ENCODE measurements at regions not wholly inside any gene's neighbourhood (a gene's known extent, or its start where the extent isn't known, plus 50 kb on each side); places are given as distances from the start of the nearest gene placed in this dataset.

DNA sequence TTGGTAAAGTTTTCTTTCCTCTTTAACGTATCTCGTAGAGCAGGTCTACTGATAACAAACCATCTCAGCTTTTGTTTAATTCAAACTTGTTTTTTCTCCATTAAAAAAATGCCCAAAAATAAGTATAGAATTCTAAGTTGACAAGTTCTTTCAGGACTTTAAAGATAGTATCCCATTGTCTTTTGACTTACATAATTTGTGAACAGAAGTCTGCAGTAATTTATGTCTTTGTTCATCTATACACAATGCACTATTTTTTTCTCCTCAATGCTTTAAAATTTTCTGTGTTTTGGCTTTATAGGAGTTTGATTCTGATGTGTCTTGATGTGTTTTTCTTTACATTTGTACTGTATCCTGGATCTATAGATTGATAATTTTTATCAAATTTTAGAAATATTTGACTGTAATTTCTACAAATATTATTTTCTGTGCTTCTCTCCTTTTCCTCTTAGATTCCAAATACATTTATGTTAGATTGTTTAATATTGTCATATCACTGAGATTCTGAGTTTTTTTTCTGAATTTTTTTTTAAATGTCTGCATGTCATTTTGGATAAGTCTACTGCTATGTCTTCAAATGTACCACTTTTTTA, 143.3 kb downstream of the FTCDNL1 start:
- DNase-seq, result no peak

DNA sequence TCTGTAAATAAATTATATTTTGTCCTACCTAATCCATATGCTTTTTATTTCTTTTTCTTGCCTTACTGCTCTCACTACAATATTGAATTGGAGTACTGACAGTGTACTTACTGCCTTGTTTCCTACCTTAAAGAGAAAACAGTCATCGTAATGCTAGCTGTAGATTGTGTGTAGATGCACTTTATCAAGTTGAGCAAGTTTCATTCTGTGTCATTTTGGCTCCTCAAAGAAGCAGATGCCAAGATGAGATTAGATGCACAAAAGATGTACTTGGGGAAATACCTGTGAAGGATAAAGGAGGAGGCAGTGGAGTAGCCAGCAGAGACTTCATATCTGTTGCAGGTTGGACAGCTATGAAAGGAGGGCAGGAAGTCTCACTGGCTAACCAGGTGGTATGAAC, 145.5 kb downstream of the FTCDNL1 start:
- no peak for DNase-seq

DNA sequence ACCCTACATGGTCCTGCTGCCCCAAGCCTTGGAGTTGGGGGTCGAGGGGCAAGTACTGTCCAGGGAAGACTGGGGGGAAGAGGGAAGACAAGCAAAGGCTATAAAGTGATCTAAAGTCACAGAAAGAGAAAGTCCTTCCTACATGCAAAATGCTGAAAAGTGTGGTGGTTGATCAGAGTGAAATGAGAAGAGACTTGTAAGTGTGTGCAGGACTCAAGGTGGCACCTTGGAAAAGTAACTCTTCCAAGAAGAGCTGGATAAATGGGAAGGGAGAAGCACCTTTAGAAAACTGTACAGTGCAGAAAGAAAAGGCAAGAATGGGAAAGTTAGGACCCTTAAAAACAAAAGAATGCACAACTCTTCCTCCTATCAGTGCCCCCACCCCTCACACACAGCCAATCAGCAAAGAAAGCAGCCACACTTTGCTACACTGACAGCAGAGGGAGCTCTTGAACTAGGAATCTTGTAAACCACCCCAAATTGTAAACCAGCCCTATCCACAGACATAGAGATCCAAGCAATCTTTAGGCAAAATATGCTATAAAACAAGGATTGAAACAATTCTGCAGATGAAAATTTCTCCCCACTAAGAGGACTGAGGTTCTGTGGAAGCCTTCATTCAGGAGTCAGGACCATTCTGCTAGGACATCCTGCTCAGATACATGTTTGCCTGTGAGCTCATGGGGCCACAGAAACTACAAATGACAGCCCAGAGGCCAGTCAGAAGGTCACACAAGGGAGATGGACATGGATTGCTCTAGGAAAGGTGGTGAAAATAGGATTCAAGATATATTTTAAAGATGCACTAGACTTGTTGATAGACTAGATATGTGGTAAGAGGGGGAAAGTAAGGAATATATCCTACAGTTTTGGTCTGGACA, 146.4 kb downstream of the FTCDNL1 start:
- peak; percentile 25 for DNase-seq

DNA sequence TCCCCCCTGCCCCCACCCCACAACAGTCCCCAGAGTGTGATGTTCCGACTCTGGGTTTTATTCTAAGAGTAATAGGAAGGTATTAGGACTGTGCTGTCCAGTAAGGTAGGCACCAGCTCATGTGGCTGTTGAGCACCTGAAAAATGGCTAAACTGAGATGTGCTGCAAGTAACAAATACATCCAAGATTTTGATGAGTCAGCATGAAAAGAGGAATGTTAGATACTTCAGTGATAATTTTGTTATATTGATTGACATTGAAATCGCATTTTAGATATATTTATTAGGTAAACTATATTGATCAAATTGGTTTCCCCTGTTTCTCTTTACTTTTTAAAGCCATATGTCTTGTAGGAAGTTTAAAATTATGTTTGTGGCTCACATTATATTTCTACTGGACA, 147.8 kb downstream of the FTCDNL1 start:
- no peak for DNase-seq

DNA sequence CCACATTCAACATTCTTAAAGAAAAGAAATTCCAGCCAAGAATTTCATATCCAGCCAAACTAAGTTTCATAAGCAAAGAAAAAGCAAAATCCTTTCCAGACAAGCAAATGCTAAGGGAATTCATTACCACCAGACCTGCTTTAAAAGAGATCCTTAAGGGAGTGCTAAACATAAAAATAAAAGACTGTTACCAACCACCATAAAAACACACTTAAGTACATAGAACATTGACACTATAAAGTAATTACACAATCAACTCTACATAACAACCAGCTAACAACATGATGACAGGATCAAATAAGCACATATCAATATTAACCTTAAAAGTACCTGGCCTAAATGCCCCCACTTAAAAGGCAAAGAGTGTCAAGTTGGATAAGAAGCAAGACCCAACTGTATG, 153.5 kb downstream of the FTCDNL1 start:
- no peak for DNase-seq

DNA sequence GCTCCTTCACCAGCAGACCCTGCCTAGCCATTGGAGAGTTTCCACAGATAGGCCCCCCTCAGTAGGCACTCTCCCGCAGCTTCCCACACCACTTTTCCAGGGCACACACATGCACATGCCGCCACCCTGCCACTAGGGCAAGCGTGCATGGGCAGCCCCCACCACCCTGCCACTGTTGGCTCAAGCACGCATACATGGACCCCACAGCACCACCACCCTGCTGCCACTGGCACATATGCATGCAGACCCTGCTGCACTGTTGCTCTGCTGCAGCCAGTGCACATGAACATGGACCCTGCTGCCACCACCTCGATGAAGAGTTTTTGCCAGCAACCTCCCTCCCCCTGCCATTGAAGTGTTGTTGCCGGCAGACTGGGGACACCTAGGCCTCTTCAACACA, 154.9 kb downstream of the FTCDNL1 start:
- no peak for DNase-seq

DNA sequence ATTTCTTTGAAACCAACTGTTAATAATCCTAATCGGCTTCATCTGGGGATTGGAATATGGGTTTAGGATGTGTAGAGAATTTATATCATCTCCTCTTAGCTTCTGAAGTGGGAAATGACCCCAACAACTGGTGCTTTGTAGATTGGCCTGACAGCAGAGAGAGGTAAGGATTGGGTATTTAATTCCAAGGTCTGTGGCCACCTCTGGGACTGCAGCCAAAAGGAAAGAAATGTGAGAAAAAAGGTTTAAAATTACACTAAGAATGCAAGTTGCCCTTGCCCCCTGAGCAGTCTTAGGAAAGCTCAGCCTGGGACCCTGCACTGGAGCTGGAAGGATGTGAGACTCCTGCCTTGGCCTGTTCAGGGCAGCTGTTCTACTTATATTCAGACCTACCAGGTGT, 157.1 kb downstream of the FTCDNL1 start:
- DNase-seq, result no peak

DNA sequence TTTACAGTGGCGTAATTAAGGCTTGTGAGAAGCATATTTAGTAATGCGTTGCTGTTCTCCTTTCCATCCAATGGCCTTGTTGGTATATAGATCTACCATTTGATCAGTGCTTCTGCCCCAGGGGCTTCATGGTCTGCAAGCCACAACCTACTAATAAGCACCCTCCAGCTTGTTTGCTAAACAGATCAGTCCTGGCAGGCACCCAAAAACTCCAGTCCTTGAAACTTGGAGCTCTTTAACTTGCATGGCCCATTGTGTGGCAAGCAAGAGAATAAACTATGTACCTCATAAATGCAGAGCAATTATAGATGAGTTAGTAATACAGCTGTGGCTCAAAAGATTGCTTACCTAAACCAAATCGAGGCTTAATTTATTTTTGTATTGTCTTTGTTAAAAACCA, 158.5 kb downstream of the FTCDNL1 start:
- DNase-seq, result peak; percentile 98

DNA sequence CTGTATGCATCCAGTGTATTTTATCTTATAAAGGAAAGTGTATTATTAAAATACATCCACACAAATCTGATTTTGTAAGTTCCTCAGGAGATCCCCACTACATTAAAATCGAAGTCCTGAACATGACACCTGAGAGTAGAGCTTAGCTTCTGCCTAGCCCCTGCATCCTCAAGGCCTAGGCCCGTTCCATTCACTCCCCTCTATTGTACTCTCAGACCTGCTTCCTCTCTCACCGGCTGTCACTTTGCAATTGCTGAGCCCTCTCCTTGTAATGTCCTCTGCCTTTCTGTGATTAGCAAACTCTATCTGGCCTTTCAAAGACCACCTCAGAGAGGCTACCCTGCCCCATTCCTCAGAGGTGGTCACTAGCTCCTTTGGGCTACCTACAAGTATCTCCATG, 160.8 kb downstream of the FTCDNL1 start:
- no peak for DNase-seq

DNA sequence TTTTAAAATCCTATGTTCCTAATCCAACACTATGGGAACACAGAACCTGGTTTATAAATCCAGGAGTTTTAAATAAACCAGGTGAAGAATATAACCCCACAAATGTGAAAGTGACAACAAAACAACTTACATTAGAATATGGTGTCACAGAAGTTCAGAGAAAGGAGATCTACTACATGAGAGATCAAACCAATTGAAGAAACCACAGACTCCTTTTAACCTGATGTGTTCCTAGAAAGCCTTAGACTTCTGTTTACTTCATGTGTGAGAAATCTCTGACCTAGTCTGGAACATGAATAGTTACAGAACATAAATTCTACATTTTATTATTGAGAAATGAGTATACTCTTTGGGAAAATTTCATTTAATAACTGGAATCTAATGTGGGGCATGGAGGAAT, 165.3 kb downstream of the FTCDNL1 start:
- no peak for DNase-seq

DNA sequence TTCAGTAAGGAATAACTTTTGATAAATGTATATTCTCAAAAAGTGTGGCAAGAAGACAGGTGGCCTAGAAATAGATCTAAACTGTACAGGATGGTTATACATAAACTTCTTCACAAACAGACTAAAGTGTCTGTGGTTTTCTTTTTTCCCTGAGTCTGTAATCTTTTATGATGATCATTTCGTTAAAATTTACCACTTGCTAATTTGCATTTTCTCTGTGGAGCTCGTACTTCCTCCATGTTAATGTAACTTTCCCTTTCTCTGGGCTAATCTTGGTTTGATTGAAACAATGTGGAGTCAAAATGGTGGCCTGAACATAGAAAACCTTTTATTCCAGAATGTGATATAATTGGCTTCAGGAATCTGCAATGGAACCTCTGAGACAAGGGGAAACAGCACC, 166.2 kb downstream of the FTCDNL1 start:
- no peak for DNase-seq

DNA sequence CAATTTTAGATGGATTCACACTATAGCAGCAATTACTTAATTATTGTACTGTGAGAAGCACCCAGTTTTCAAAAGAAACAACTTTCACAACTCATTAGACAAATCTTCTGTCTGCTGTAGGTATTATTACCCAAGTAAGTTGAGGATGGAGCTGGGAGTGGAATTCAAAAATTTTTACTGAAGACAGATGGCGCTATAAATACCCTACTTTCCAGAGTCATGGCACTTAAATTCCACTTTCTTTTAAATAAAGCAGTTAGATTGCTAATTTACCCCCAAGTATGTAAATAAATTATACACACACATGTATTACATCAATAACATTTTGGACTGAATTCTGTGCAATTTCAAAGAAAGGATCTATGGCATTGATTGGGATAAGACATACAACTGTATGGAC, 166.8 kb downstream of the FTCDNL1 start:
- DNase-seq, result no peak

DNA sequence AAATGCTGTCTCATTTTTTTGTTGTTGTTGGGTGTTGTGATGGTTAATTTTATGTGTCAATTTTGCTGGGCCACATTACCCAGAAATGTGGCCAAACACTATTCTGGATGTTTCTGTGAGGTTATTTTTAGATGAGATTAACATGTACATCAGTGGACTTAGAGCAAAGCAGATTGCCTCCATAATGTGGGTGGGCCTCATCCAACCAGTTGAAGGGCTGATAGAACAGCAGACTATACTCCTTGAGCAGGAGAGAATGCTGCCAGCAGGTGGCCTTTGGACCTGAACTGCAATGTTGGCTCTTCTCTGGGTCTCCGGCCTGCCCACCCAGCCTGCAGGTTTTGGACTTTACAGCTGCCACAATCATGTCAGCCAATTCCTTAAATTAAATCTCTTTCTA, 169.0 kb downstream of the FTCDNL1 start:
- DNase-seq, result no peak

DNA sequence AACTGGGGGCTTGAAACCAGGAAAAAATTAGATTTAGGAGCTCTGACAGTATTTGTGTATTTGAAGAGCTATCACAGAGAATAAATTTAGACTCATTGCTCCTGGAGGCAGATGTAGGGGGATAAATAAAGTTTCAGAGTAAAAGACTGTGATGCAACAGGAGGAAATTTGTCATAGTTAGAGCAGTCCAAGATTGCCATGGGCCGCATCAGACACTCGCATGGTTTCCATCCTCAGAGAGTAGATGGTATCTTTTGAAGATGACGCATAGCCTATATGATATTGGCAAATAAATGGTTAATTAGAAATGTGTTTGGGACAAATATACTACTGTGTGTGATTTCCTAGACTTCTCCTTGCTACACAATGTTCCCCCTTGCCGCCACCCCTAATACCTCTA, 170.5 kb downstream of the FTCDNL1 start:
- DNase-seq, result no peak

DNA sequence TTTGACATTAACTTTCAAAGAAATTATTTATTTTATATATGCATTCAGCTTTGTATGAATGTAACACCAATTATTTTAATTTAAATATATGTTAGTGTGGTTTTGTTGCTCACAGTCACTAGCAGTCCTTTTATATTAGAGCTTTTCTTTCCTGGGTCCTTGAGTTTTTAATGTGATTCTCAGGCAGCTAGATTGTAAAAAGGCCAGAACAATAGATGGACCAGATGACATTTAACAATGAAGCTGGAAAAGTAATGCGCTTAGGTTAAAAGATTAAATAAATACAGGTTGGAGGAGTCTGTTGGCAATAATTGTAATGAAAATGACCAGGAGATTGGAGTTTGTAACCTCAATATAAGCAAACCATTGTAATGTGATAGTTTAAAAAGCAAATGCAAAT, 171.1 kb downstream of the FTCDNL1 start:
- DNase-seq, result peak; percentile 61

DNA sequence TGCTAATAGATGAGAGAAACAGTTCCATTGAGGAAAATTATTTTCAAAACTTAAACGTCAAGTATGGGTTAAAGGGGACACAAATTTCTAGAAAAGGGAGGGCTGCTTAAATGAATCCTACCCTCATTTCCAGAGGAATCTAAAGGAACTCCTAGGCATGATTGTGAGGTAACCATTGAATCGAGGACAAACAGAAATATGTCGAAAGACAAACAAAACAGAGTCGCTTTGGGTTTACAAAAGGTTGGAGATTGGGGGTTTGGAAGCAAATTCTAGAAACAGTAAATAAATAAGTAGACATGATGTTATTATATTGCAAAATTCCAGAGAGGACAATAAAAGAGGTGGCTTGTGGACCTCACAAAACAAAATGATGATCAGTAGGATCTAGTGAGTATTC, 173.1 kb downstream of the FTCDNL1 start:
- no peak for DNase-seq

DNA sequence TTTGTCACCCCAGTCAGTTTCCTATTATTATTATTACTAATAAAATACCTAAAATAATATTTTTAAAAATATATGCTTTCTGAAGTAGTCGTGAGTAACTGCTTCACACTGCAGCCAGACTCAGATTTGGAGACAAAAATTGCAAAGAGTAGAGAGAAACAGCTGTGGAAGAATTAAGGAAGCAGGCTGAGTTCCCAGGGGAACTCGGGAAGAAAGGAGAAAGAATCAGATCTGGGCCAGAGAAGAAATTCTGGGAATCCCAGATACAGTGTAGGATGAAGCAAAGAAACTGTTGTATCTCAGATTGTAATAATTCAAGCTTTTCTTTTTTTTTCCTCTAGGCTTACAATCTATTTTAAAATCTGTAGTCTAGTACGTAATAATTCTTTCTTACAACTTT, 182.3 kb downstream of the FTCDNL1 start:
- no peak for DNase-seq

DNA sequence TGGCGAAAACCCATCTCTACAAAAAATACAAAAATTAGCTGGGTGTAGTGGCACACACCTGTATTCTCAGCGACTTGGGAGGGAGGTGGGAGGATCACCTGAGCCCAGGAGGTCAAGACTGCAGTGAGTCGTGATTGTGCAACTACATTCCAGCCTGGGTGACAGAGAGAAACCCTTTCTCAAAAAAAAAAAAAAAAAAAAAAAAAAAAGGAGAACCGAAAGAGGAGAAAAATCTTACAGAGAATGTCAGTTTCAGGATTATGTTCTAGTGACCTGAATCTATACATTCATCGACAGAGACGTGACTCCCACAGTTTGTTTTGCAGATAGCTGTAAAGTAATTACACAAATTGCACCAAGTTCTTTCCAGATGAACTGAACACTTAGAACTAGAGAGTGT, 187.8 kb downstream of the FTCDNL1 start:
- no peak for DNase-seq

DNA sequence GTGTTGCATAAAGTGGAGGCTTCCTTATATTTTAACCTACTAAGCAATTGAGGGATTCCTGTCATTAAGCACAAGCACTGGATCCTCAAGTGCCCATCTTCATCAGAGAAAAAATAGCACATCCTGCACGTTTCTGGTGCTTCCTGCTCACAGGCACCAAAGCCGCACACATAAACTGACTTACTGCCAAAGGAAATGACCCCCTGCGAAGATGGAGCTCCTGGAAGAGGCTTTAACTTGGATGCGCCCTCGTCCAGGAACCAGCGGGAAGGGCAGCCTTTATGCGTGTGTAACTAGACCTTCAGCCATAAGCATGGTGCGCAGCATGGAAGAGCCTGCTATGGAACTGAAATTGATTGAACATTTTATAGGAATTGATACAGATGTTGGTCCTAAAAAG, 188.7 kb downstream of the FTCDNL1 start:
- DNase-seq, result no peak

DNA sequence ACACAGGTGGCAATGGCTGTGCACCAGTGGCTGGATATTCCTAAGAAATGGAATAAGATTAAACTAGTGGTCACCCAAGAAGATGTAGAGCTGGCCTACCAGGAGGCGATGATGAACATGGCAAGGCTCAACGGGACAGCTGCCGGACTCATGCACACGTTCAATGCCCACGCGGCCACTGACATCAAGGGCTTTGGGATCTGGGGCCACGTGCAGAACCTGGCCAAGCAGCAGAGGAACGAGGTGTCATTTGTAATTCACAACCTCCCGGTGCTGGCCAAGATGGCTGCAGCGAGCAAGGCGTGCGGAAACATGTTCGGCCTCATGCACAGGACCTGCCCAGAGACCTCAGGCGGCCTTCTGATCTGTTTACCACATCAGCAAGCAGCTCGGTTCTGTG, 190.8 kb downstream of the FTCDNL1 start:
- no peak for DNase-seq

DNA sequence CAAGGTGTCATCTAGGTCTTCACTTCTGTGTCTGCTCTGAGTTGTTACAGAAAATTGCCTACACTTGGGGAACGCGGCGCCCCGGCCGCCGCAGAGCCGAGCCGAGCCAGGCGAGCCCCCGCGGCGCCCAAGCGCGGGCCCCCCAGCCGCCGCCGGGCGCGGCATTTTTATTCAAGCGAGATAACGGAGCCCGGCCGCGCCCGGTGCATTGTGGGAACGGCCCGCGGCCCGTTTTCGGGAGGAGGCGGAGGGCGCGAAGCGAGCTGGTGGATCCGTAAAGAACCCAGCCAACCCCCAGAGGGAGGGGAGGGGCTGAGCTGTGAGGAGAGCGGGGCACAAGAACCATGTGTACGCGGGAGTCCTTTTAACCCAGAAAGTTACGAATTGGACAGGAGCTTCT, 191.8 kb downstream of the FTCDNL1 start:
- DNase-seq, result no peak

DNA sequence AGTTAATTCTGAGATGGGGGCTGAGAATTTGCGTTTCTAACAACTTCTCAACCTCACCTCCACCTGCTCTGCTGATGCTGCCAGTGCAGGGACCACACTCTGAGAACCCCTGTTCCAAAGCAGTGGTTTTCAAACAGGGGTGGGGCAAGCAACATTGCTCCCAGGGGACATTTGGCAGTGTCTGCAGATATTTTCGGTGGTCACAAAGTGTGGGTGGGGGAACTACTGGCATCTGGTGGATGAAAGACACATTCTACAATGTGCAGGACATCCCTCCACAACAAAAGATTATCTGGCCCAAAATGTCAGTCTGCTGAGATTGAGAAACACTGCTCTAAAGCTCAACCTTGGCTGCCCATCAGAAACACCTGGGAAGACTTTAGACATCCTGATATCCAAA, 188.7 kb upstream of the SATB2 start:
- DNase-seq, result no peak

DNA sequence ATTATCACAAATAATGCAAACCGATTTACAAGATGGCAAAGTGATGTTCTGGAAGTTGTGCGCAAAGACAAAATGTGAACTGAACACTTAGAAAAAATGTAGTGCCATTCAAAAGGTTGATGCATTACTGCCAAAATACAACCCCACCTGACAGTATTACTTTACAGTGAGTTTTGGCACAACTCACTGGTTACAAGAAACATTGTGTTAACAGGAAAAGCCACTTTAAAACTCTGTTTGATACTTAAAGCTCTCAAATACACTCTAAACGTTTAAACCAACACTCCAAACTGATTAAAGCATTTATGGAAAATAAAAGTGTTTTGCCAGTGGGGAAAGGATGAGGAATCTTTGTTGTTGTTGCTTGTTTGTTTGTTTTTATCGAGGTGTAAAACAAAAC, 173.4 kb upstream of the SATB2 start:
- peak; percentile 65 for DNase-seq

DNA sequence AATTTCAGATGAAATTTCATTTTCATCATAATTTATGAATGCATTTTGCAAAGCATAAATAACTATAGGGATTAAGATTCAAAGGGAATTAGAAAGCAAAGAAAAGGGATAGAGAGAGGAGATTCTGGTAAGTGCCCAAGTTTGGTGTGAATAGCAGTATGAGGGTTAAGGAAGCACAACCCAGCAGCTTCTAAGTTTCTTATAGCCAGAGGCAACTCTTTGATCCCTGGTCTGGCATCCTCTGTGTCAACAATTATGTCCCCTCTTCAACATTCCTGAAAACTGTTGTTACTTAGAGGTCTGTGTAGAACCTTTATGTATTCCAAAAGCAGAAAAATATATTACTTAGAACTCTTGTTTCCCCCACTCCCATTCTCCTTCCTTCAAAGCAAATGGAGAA, 171.6 kb upstream of the SATB2 start:
- DNase-seq, result no peak

DNA sequence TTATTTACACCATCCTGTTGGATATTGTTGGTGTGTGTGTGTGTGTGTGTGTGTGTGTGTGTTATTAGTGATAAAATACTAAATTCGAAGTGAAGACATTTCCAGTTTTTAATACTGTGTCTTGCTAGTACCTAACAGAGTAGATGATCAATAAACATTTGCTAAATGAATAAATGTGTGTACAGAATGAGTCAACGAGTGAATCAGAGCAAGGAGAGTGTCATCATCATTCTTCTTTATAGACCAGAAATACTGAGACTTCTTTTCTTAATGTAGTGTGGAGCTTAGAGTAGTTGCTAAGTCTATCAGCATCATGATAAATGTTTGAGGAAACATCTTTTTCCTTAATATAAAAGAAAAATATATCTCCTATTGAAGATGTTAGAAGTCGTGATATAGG, 169.7 kb upstream of the SATB2 start:
- no peak for DNase-seq
